GM20000 (cell line): ENCODE measurements at regions not wholly inside any gene's neighbourhood (a gene's known extent, or its start where the extent isn't known, plus 50 kb on each side); places are given as distances from the start of the nearest gene placed in this dataset.

Experiments
- DNase-seq: peaks from one replicate; pipeline ENCODE4 v3.0.0; 2012; ENCODE audit warnings: low spot score
- TF ChIP-seq, protein P1 (sequence below): IDR thresholded peaks from 2 replicates; pipeline ENCODE4 v1.5.1; 2012; ENCODE audit warnings: mild to moderate bottlenecking, control low read depth; ENCODE audit errors: extremely low read depth, missing control alignments

DNA sequence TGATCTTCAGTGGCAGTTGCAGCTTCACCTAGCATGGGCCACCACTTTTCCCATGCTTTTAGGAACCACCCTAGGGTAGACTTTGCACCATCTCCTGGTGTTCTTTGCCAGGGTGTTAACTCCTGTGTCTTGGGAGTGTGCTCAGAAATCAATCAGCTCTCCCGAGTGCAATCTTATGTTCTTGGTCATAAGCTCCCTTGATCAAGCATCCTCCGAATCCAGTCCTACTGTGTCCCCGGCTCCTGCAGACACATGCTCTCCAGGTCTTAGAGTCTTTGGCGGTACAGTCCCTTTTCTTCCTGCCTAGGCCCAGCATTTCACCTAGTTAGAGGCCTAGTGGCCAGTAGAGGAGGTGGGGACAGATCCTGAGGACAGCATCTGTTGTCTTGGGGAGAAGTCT is 74.7 kb upstream of the SYN2 start:
- TF ChIP-seq, protein P1, sequence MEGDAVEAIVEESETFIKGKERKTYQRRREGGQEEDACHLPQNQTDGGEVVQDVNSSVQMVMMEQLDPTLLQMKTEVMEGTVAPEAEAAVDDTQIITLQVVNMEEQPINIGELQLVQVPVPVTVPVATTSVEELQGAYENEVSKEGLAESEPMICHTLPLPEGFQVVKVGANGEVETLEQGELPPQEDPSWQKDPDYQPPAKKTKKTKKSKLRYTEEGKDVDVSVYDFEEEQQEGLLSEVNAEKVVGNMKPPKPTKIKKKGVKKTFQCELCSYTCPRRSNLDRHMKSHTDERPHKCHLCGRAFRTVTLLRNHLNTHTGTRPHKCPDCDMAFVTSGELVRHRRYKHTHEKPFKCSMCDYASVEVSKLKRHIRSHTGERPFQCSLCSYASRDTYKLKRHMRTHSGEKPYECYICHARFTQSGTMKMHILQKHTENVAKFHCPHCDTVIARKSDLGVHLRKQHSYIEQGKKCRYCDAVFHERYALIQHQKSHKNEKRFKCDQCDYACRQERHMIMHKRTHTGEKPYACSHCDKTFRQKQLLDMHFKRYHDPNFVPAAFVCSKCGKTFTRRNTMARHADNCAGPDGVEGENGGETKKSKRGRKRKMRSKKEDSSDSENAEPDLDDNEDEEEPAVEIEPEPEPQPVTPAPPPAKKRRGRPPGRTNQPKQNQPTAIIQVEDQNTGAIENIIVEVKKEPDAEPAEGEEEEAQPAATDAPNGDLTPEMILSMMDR: no peak
- DNase-seq: no peak

DNA sequence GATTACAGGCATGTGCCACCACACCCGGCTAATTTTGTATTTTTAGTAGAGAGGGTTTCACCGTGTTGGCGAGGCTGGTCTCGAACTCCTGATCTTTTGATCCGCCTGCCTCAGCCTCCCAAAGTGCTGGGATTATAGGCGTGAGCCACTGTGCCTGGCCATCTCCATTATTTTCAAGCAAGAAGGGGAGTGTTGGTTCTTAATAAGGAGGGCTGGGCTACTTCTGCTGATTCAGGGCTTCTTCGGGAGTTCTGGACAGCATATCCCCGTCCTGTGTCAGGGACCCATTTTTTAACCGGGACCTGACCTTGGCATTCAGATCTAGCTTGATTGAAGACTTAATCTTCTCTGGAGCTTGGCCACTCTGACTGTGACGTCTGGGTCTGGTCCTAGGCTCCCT is 74.1 kb upstream of the SYN2 start:
- TF ChIP-seq, protein P1: no peak
- no peak for DNase-seq

DNA sequence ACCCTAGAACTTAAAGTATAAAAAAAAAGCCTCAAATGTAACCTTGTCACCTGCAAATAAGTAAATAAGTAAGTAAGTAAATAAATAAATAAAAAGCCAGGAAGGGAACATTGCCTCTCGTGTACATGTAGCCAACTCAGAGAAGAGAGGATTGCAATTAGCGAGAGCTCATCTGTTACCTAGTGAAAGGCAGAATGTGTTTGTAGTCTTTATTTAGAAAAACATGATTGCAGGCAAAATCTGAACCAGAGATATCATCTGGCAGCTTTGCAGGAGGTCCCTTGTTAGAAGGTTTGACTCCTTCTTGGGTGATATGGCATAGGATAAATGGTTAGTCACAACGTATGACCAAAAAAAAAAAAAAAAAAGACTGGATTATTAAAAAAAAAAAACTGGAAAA is 71.6 kb upstream of the SYN2 start:
- TF ChIP-seq, protein P1: no peak
- DNase-seq: no peak

DNA sequence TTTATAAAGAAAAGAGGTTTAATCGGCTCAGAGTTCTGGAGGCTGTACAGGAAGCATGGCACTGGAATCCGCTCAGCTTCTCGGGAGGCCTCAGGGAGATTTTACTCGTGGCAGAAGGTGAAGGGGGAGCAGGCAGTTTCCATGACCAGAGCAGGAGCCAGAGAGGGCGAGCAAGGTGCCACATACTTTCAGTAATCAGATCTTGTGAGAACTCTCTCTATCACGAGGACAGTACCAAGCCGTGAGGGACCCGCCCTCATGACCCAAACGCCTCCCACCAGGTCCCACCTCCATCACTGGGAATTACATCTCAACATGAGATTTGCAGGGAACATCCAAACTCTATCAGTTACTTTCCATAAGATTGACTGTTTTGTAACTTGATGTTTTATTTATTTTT is 70.7 kb upstream of the SYN2 start:
- TF ChIP-seq, protein P1: no peak

DNA sequence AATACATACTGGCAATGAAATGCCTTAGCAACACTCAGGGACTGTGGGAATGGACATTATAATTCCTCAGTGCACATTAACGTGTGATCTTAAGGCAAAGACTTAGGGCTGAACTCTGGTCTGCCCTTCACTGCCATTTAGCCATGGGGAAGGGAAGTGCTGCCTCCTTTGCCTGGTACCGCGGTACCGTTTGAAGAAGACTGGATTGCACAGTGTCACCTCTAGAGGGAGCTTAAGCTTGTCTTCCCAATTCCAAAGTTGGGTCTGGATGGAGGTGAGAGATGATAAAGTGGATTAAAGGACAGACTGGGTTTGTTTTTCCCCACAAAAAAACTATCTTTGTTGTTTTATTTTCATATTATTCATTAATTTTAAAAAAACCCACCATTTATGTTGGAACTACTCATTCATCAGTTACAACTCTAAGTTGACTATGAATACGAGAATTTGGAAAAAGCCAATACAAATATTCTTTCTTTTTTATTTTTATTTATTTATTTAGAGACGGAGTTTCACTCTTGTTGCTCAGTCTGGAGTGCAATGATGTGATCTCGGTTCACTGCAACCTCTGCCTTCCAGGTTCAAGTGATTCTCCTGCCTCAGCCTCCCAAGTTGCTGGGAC is 60.0 kb upstream of the SYN2 start:
- TF ChIP-seq, protein P1: peak; percentile 14
- no peak for DNase-seq

More for the DNA sequence above, 70.7 kb upstream of the SYN2 start:
- no peak for DNase-seq

DNA sequence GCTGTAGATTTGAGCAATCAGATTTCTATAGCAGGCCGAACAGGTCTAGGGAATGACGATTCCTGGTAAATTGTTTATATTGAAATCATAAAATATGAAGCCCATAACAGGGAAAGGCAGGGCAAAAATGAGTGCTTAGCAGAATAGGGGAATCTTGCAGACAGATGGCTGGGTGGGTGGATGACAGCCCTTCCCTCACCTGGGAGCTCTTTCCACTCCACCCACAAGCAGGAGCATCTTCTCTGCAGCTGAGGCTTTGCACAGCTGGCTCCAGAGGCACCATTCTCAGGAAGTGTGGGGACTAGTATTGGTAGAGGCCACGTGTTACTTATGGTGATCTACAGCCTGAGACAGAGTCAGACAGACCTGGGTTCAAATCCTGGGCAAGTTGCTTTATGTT is 55.9 kb upstream of the SYN2 start:
- no peak for DNase-seq

DNA sequence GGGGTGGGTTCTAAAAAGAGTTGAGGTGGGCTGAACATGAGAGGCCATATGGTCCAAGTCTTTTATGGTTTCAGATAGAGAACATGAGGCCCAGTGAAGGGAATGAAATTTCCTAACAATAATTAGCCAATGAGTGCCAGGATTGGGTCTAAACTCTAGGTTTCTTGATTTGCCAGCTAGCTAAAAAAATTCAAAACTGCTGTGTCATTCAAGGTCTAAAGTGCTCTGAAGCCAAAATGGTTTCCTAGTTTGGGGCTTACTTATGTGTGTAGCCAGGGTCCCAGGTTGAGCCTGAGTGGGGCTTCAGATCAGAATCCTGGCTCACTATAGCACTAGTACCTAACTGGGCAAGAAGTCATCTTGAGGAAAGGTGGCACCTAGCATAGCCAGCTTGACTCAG is 55.3 kb upstream of the SYN2 start:
- no peak for DNase-seq

More for the DNA sequence above, 55.9 kb upstream of the SYN2 start:
- TF ChIP-seq, protein P1: no peak

More for the DNA sequence above, 55.3 kb upstream of the SYN2 start:
- TF ChIP-seq, protein P1: no peak
